HG02885 (cell line): ENCODE measurements at regions not wholly inside any gene's neighbourhood (a gene's known extent, or its start where the extent isn't known, plus 50 kb on each side); places are given as distances from the start of the nearest gene placed in this dataset.

ENCODE experiments used
- ATAC-seq: cut with Tn5 transposase; IDR thresholded peaks from one replicate; pipeline ENCODE4 v1.9.1; 2021; ENCODE audit warnings: mild to moderate bottlenecking; ENCODE audit not compliant: unreplicated experiment, poor library complexity

DNA sequence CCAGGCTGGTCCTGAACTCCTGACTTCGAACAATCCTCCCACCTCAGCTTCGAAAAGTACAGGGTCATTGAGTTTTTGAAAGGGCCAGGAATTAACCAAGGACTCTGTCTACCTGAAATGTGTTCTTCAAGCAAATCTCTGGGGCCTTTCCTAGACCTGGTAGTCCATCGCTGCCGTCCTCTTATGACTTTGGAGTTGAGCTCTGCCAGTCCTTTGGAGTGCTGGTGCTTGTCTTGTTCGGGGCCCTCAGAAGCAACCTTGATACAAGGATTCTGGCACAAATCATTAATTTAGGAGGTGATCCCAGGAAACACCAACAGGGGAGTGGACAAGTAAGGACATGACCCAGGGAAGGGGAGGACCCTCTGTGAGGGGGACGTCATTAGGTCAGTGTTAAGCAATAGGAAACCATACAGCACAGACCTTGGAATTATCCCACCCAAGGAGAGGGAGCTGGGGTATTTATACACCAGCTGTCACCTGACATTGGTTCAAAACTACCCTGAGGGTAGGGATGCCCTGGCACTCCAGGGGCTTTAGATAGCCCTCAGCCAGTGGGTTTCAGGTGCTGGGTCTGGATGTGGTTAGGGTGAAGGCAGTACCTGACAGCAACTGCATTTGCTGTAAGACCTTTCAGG is 187.2 kb downstream of the FOXL1 start:
- ATAC-seq: no peak

DNA sequence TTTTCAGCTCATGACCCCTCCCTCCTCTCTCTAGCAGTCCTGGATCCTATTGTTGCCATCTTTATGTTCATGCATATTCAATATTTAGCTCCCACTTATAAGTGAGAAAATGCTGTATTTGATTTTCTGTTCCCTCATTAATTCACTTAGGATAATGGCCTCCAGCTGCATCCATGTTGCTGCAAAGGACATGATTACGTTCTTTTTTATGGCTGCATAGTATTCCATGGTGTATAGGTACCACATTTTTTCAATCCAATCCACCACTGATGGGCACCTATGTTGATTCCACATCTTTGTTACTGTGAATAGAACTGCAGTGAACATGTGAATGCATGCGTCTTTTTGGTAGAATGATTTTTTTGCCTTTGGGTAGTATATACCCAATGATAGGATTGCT is 188.4 kb downstream of the FOXL1 start:
- ATAC-seq: no peak

DNA sequence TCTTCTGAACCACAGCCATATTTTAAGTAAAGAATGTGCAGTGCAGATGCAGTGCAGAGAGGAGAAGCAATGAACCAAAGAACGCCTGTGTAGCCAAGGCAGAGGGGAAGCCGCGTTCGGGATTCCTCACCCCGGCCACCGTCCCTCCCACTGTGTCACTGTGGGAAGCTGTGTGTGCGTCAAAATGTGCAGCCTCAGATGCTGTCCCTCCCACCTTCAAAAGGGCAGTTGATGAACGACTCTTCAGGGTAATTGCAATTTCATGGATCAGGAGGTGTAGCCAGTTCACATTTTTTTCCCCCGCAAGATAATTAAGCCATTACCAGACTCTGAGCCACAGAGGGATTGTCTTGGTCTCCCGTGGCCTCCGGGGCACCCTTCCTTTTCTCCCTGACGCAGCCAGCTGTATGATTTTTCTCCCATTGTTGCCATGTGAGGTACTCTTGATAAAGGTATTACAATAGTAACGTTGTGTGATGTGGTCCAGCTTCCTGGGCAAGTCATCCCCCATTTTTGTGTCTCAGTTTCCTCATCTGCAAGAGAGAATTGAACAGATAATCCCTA is 190.0 kb downstream of the FOXL1 start:
- ATAC-seq: no peak

DNA sequence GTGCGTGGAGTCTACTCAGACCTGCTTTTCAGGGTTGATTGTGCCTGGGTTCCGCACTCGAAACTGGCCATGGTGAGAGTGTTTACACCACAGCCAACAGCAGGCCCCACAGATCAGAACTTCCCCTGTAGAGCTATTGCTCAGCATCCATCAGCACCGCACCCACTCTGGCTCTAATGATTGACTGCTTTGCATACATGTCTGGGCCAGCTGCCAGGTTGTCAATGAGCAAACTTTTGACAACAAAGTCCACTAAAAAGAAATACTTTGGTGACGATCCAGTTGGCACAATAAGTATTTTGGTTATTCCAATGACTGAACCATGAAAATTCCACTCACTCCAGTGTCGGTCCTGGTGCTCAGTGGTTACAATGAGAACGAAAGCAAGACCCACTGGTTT is 190.7 kb downstream of the FOXL1 start:
- ATAC-seq: no peak

DNA sequence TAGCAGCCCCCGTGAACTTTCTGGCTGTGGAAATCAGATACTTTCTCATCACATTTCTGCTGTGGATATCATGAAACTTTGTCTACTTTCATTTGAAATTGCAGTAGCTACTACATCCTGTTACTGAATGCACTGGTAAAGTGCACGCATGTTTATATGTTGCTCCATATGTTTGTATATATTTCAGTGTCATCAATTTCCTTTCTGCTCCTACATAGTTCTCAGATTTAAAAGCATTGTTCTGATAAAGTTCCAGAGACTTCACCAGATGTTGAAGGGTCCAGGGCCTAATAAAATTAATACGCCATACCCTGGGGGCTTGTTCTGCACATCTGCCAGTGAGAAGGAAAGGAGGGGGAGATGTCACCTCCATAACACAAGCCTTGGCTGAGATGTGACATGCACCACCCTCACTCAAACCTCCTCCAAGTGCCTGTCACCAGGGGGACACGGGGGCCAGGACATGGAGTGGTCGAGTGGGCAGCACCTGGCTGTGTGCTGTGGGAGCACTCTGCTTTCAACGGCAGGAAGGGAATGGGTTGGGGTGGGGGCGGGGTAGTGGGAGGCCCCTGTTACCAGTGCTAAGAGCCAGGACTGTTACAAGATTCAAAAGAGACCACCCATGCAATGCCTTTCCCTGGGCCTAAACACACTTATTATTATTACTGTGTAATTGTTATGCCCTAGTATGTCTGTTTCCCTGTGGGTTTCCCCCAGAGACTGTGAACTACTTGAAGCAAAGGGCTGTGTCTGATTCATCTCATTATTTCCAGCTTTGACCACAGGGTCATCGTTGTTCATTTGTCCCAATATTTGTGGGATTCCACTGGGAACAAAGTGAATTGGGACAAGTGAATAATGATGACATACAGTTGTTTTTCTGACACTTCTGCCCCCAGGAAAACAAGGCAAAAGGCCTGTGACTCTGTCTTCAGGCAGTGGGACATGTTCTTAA is 193.4 kb downstream of the FOXL1 start:
- ATAC-seq: no peak

GRCh38 chr16:86772671-86773353 is 194.5 kb downstream of the FOXL1 start:
- no peak for ATAC-seq

GRCh38 chr16:86773354-86773715 is 195.0 kb downstream of the FOXL1 start:
- no peak for ATAC-seq

GRCh38 chr16:86774931-86775330 is 196.6 kb downstream of the FOXL1 start:
- no peak for ATAC-seq

GRCh38 chr16:86775511-86775921 is 197.2 kb downstream of the FOXL1 start:
- no peak for ATAC-seq

DNA sequence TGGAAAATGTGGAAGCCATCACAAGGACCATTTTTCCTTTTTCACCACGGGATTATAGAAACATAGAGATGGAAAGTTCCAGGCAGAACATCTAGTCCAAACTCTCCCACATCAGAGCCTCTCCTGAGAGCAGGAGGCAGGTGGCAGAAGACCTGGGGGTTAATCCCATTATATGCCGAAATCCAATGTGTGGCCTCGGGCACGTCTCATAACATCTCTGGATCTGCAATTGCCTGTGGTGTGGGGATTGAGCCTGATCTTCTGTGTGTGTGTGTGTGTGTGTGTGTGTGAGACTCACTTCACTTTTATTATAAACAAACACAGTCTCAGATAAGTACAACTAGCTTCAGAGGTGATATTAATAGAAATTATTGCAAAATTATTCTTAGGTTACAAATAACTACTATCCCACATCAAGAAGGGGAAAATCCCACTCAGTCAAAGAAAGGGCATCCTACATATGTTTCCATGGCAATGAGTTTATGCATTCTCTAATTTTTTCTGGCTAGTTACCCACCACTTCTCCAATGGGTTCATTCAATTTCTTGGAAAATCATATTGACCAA is 199.1 kb downstream of the FOXL1 start:
- no peak for ATAC-seq

GRCh38 chr16:86778108-86778745 is 199.9 kb downstream of the FOXL1 start:
- ATAC-seq: no peak

- ATAC-seq: no peak
Observed at GRCh38 chr16:86778978-86779377, 200.6 kb downstream of the FOXL1 start.

DNA sequence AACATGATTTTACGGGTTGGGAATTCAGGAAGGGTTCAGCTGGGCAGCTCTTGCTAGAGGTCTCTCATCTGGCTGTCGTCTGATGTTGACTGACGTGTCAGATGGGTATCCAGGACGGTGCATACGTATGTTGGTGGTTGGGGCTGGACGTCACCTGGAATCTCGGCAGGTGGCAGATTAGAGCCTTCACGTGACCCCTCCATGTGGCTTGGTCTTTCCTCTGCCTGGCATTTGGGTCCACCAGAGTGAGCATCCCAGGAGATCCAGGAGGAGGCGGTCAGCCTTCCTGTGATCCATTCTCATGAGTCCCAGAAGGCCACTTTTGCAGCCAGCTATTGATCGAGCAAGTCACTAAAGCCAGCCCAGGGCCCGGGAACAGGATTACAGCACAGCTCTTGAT is 202.7 kb downstream of the FOXL1 start:
- no peak for ATAC-seq

GRCh38 chr16:86783636-86784626 is 205.6 kb downstream of the FOXL1 start:
- no peak for ATAC-seq

GRCh38 chr16:86786338-86786737 is 208.0 kb downstream of the FOXL1 start:
- no peak for ATAC-seq

DNA sequence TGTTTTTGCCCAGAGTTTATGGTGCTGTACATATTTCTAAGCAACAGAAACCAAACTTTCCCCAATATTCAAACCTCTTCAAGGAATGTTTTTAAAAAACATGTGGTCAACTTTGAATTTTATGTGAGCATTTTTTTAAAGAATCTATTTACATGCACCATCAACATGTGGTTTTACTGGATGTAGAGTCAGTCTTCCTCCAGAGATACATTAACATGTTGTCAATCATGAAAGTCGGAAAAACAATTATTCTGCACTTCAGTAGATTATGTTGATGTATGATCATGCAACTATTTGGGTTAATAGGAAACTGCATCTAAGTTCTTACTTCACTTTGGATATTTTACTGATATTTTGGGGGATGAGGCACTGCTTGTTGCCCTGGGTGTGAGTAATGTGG is 208.6 kb downstream of the FOXL1 start:
- ATAC-seq: no peak

- ATAC-seq: no peak
Observed at GRCh38 chr16:86787538-86787937, 209.2 kb downstream of the FOXL1 start.

DNA sequence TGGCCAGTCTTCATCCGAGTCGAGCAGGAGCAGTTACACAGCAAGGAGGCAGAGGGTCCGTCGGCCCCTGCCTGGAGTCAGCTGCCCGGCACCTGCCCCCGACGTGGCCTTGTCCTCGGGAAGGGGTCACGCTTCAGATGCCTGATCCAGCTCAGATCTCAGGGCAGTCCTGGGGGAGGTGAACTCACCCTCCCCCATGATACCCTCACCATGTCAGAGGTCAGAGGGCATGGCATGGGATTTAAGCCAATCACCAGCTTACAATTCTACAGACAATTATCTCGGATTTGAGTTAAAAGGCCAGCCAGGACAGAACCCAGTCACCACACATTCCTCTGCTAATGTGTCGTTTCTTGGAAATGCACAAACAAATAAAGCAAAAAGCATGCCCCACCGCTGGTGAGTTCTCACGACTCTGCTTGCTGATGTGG is 211.3 kb downstream of the FOXL1 start:
- ATAC-seq: no peak
